ENCODE measurements at regions not wholly inside any gene's neighbourhood (a gene's known extent, or its start where the extent isn't known, plus 50 kb on each side); places are given as distances from the start of the nearest gene placed in this dataset.
"Not testable (repeated sequence)": the region's sequence is repeated elsewhere in the genome, so short reads cannot be mapped to it uniquely, and the experiment has no call there.

GRCh38 chr4:186981161-186981560 is 257.5 kb upstream of the FAT1 start:
- no peak for DNase-seq (ENCODE audit: low read depth)
- no peak for TF ChIP-seq CTCF (IDR thresholded peaks at IDR 0.05; ENCODE audit: control insufficient read depth, extremely low read depth, insufficient read depth)
- H3K4me3 ChIP-seq (ENCODE audit: low read depth, low read length): no peak overlapping the region

- no peak for TF ChIP-seq CTCF (IDR thresholded peaks at IDR 0.05; ENCODE audit: control insufficient read depth, extremely low read depth, insufficient read depth)
- no peak overlapping the region for H3K4me3 ChIP-seq (ENCODE audit: low read depth, low read length)
- DNase-seq (ENCODE audit: low read depth): no peak
Measured at GRCh38 chr4:186982160-186982559, 258.5 kb upstream of the FAT1 start.

GRCh38 chr4:186984105-186984644 is 260.5 kb upstream of the FAT1 start:
- no peak for DNase-seq (ENCODE audit: low read depth)
- no peak overlapping the region for H3K4me3 ChIP-seq (ENCODE audit: low read depth, low read length)
- TF ChIP-seq CTCF (IDR thresholded peaks at IDR 0.05; ENCODE audit: control insufficient read depth, extremely low read depth, insufficient read depth): no peak

GRCh38 chr4:186999686-187000085 is 276.0 kb upstream of the FAT1 start:
- no peak for TF ChIP-seq CTCF (IDR thresholded peaks at IDR 0.05; ENCODE audit: control insufficient read depth, extremely low read depth, insufficient read depth)
- DNase-seq (ENCODE audit: low read depth): no peak
- no peak overlapping the region for H3K4me3 ChIP-seq (ENCODE audit: low read depth, low read length)

GRCh38 chr4:187000281-187000680 is 276.6 kb upstream of the FAT1 start:
- no peak overlapping the region for H3K4me3 ChIP-seq (ENCODE audit: low read depth, low read length)
- TF ChIP-seq CTCF (IDR thresholded peaks at IDR 0.05; ENCODE audit: control insufficient read depth, extremely low read depth, insufficient read depth): no peak
- DNase-seq (ENCODE audit: low read depth): no peak

- H3K4me3 ChIP-seq (ENCODE audit: low read depth, low read length); DNase-seq (ENCODE audit: low read depth): not testable (repeated sequence)
Measured at GRCh38 chr4:187002133-187002532, 278.5 kb upstream of the FAT1 start.

GRCh38 chr4:187004628-187005027 is 281.0 kb upstream of the FAT1 start:
- TF ChIP-seq CTCF (IDR thresholded peaks at IDR 0.05; ENCODE audit: control insufficient read depth, extremely low read depth, insufficient read depth): no peak
- DNase-seq (ENCODE audit: low read depth): no peak

More at GRCh38 chr4:187004628-187005027, 281.0 kb upstream of the FAT1 start:
- no peak overlapping the region for H3K4me3 ChIP-seq (ENCODE audit: low read depth, low read length)
